HEK293 (cell line): ENCODE measurements at regions not wholly inside any gene's neighbourhood (a gene's known extent, or its start where the extent isn't known, plus 50 kb on each side); places are given as distances from the start of the nearest gene placed in this dataset.

Source experiments
- CTCF ChIA-PET: fragments of 350-600 bp; formaldehyde crosslinking; extraction: SDS; loops from one replicate; lab custom pipeline; 2021; ENCODE audit warnings: antibody characterized with exemption; lab: Yijun Ruan, JAX
- POLR2A ChIA-PET: fragments of 300-600 bp; formaldehyde crosslinking; extraction: SDS; loops from one replicate; lab custom pipeline; 2020; ENCODE audit warnings: antibody characterized with exemption, inconsistent platforms; lab: Yijun Ruan, JAX
- H3K27ac ChIP-seq: fragments of 200-500 bp; sonication (Bioruptor generic); 2 replicates; pipeline ENCODE4 v1.5.1; 2014; ENCODE audit warnings: low read depth, low read length, control low read depth, inconsistent platforms; ENCODE audit errors: extremely low read depth
- H3K36me3 ChIP-seq, 2 experiments: fragments of 200-500 bp in 1 of 2; sonication (Bioruptor generic) in 1 of 2; 1 replicate in 1 of 2; 2 replicates in 1 of 2; pipeline ENCODE4 v1.5.1; 2014 to 2017; ENCODE audit warnings: inconsistent platforms in 2 of 2, low read length in 2 of 2; ENCODE audit not compliant: control insufficient read depth in 2 of 2, insufficient read depth in 1 of 2
- H3K4me1 ChIP-seq: fragments of 200-500 bp; sonication (Bioruptor generic); 2 replicates; pipeline ENCODE4 v1.5.1; 2014; ENCODE audit warnings: mild to moderate bottlenecking, low read length, inconsistent platforms; ENCODE audit not compliant: control insufficient read depth, insufficient read depth
- H3K4me3 ChIP-seq: 2 replicates; pipeline ENCODE4 v1.5.1; 2011; ENCODE audit warnings: low read depth, mild to moderate bottlenecking, control low read depth, low read length, moderate library complexity
- H3K9me3 ChIP-seq: fragments of 200-500 bp; sonication (Bioruptor generic); 2 replicates; pipeline ENCODE4 v1.5.1; 2014; ENCODE audit warnings: low read depth, low read length, inconsistent platforms; ENCODE audit not compliant: control insufficient read depth, insufficient read depth
- PRDM2 ChIP-seq: fragments of 450-650 bp; formaldehyde crosslinking; IDR thresholded peaks from 2 replicates; pipeline ENCODE4 v1.5.1; 2016; ENCODE audit warnings: missing biosample characterization, missing genetic modification characterization, borderline replicate concordance
- SCRT2 ChIP-seq: fragments of 450-650 bp; formaldehyde crosslinking; IDR thresholded peaks from 2 replicates; pipeline ENCODE4 v1.5.1; 2016; ENCODE audit warnings: missing biosample characterization, missing genetic modification characterization
- SP2 ChIP-seq: fragments of 450-650 bp; formaldehyde crosslinking; IDR thresholded peaks from 2 replicates; pipeline ENCODE4 v1.5.1; 2016; ENCODE audit warnings: missing biosample characterization, missing genetic modification characterization
- SP3 ChIP-seq: fragments of 450-650 bp; formaldehyde crosslinking; IDR thresholded peaks from 2 replicates; pipeline ENCODE4 v1.5.1; 2016; ENCODE audit warnings: missing biosample characterization, missing genetic modification characterization
- SP7 ChIP-seq: fragments of 450-650 bp; formaldehyde crosslinking; IDR thresholded peaks from 2 replicates; pipeline ENCODE4 v1.5.1; 2016; ENCODE audit warnings: missing biosample characterization, missing genetic modification characterization
- ZBTB17 ChIP-seq: fragments of 450-650 bp; formaldehyde crosslinking; IDR thresholded peaks from 2 replicates; pipeline ENCODE4 v1.5.1; 2016; ENCODE audit warnings: missing biosample characterization, missing genetic modification characterization
- ZIC2 ChIP-seq: fragments of 450-650 bp; formaldehyde crosslinking; IDR thresholded peaks from 2 replicates; pipeline ENCODE4 v1.5.1; 2016; ENCODE audit warnings: missing biosample characterization, missing genetic modification characterization
- ZNF148 ChIP-seq: fragments of 450-650 bp; formaldehyde crosslinking; IDR thresholded peaks from 2 replicates; pipeline ENCODE4 v1.5.0; 2017; ENCODE audit warnings: missing biosample characterization, missing genetic modification characterization, borderline replicate concordance
- ZNF16 ChIP-seq: fragments of 450-650 bp; formaldehyde crosslinking; IDR thresholded peaks from 2 replicates; pipeline ENCODE4 v1.5.1; 2016; ENCODE audit warnings: low read depth, missing biosample characterization, missing genetic modification characterization
- ZNF19 ChIP-seq: fragments of 450-650 bp; formaldehyde crosslinking; IDR thresholded peaks from 2 replicates; pipeline ENCODE4; 2016; ENCODE audit warnings: missing biosample characterization, missing genetic modification characterization, low read depth
- ZNF223 ChIP-seq: fragments of 450-650 bp; formaldehyde crosslinking; IDR thresholded peaks from 2 replicates; pipeline ENCODE4 v1.5.1; 2016; ENCODE audit warnings: missing biosample characterization, missing genetic modification characterization
- ZNF23 ChIP-seq: fragments of 450-650 bp; formaldehyde crosslinking; IDR thresholded peaks from 2 replicates; pipeline ENCODE4 v1.5.1; 2016; ENCODE audit warnings: missing biosample characterization, missing genetic modification characterization, borderline replicate concordance
- ZNF335 ChIP-seq: fragments of 450-650 bp; formaldehyde crosslinking; conservative IDR thresholded peaks from 2 replicates; pipeline ENCODE4 v1.5.1; 2016; ENCODE audit warnings: missing biosample characterization, missing genetic modification characterization
- ZNF398 ChIP-seq: fragments of 450-650 bp; formaldehyde crosslinking; IDR thresholded peaks from 2 replicates; pipeline ENCODE4 v1.5.1; 2017; ENCODE audit warnings: missing biosample characterization, missing genetic modification characterization
- ZNF433 ChIP-seq: fragments of 450-650 bp; formaldehyde crosslinking; IDR thresholded peaks from 2 replicates; pipeline ENCODE4 v1.5.1; 2016; ENCODE audit warnings: missing biosample characterization, missing genetic modification characterization, low read depth
- ZNF501 ChIP-seq: fragments of 450-650 bp; formaldehyde crosslinking; IDR thresholded peaks from 2 replicates; pipeline ENCODE4 v1.5.1; 2016; ENCODE audit warnings: missing biosample characterization, missing genetic modification characterization
- ZNF518A ChIP-seq: fragments of 450-650 bp; formaldehyde crosslinking; conservative IDR thresholded peaks from 2 replicates; pipeline ENCODE4 v1.5.1; 2016; ENCODE audit warnings: low read depth, missing biosample characterization, missing genetic modification characterization
- ZNF530 ChIP-seq: fragments of 450-650 bp; formaldehyde crosslinking; IDR thresholded peaks from 2 replicates; pipeline ENCODE4 v1.5.1; 2016; ENCODE audit warnings: low read depth, missing biosample characterization, missing genetic modification characterization
- ZNF555 ChIP-seq: fragments of 450-650 bp; formaldehyde crosslinking; conservative IDR thresholded peaks from 2 replicates; pipeline ENCODE4 v1.5.1; 2017; ENCODE audit warnings: missing biosample characterization, mild to moderate bottlenecking, missing genetic modification characterization, inconsistent platforms
- ZNF624 ChIP-seq: fragments of 450-650 bp; formaldehyde crosslinking; IDR thresholded peaks from 2 replicates; pipeline ENCODE4 v1.5.1; 2017; ENCODE audit warnings: missing biosample characterization, missing genetic modification characterization
- ZNF707 ChIP-seq: fragments of 450-650 bp; formaldehyde crosslinking; IDR thresholded peaks from 2 replicates; pipeline ENCODE4 v1.5.1; 2016; ENCODE audit warnings: missing biosample characterization, missing genetic modification characterization
- ZNF792 ChIP-seq: fragments of 450-650 bp; formaldehyde crosslinking; IDR thresholded peaks from 2 replicates; pipeline ENCODE4 v1.5.1; 2016; ENCODE audit warnings: missing biosample characterization, missing genetic modification characterization
- ZSCAN23 ChIP-seq: fragments of 450-650 bp; formaldehyde crosslinking; IDR thresholded peaks from 2 replicates; pipeline ENCODE4 v1.5.1; 2016; ENCODE audit warnings: missing biosample characterization, missing genetic modification characterization

- no peaks in the 10 kb centered on the region for H3K36me3 ChIP-seq
- TF ChIP-seq SP2 (tag by site-specific recombination): no peak
- no peak for TF ChIP-seq SP3 (tag by site-specific recombination)
- TF ChIP-seq ZNF23: no peak
- TF ChIP-seq ZNF792 (tag by site-specific recombination): no peak
- TF ChIP-seq SCRT2 (tag by site-specific recombination): no peak
- TF ChIP-seq ZNF433 (tag by site-specific recombination): no peak
- no peak for TF ChIP-seq ZNF624 (tag by site-specific recombination)
- TF ChIP-seq ZNF223 (tag by site-specific recombination): no peak
- no peak for TF ChIP-seq ZNF707 (tag by site-specific recombination)
- TF ChIP-seq ZBTB17 (tag by site-specific recombination): no peak
- no peak for TF ChIP-seq ZSCAN23 (tag by site-specific recombination)
- TF ChIP-seq ZNF501 (tag by site-specific recombination): no peak
- no peak for TF ChIP-seq ZNF530
- TF ChIP-seq PRDM2: no peak
- no peak for TF ChIP-seq ZNF148 (tag by site-specific recombination)
- no peak for TF ChIP-seq ZIC2
- TF ChIP-seq ZNF19: no peak
- TF ChIP-seq SP7: no peak
- H3K9me3 ChIP-seq: no peaks in the 10 kb centered on the region
- ChIA-PET POLR2A (no interaction called here), CTCF (no interaction called here)
- H3K27ac ChIP-seq: no peak overlapping the region
- no peaks in the 10 kb centered on the region for H3K4me1 ChIP-seq
- no peak overlapping the region for H3K4me3 ChIP-seq
Observed at GRCh38 chr20:55186228-55186627, 710.8 kb downstream of the DOK5 start.

GRCh38 chr20:55175081-55175480 is 699.7 kb downstream of the DOK5 start:
- Histone ChIP-seq H3K27ac (no peak overlapping the region), H3K4me3 (no peak overlapping the region), H3K9me3 (no peaks in the 10 kb centered on the region), H3K36me3 (no peaks in the 10 kb centered on the region), H3K4me1 (no peaks in the 10 kb centered on the region)
- ChIA-PET CTCF (no interaction called here), POLR2A (no interaction called here)
- TF ChIP-seq ZNF16 (tag by site-specific recombination): no peak
- no peak for TF ChIP-seq ZNF518A (tag by site-specific recombination)
- no peak for TF ChIP-seq ZNF398 (tag by site-specific recombination)
- TF ChIP-seq ZNF555 (tag by site-specific recombination): no peak
- TF ChIP-seq ZNF335 (tag by site-specific recombination): no peak
